Small intestine (tissue), 7 donors: ENCODE measurements at regions not wholly inside any gene's neighbourhood (a gene's known extent, or its start where the extent isn't known, plus 50 kb on each side); places are given as distances from the start of the nearest gene placed in this dataset.
A peak's percentile ranks its signal among the peaks of the same experiment; 100 is the strongest.

Source experiments
- DNase-seq, 2 donors: peaks; one replicate each; pipeline versions ENCODE4 v3.0.0 to v3.0.0-alpha.2; 2013
- FAIRE-seq: peaks from 2 replicates; lab custom pipeline; 2012; peaks lifted over from hg19 to GRCh38; lab: Jason Lieb, UNC
- H3K27ac ChIP-seq, 3 donors: one replicate each; pipeline ENCODE4 v1.5.1; 2013; ENCODE audit warnings: low read length in 2 of 3, mild to moderate bottlenecking in 2 of 3, control low read depth in 1 of 3, inconsistent platforms in 1 of 3, low read depth in 1 of 3, moderate library complexity in 1 of 3
- H3K27me3 ChIP-seq, 3 donors: one replicate each; pipeline ENCODE4 v1.6.1; 2013; ENCODE audit warnings: low read length in 3 of 3, inconsistent platforms in 1 of 3; ENCODE audit not compliant: control insufficient read depth in 3 of 3, insufficient read depth in 3 of 3
- H3K36me3 ChIP-seq, 3 donors: one replicate each; pipeline ENCODE4 v1.6.1; 2013; ENCODE audit warnings: low read length in 3 of 3, inconsistent platforms in 1 of 3, low read depth in 1 of 3, mild to moderate bottlenecking in 1 of 3, moderate library complexity in 1 of 3; ENCODE audit not compliant: control insufficient read depth in 3 of 3, insufficient read depth in 2 of 3
- H3K4me1 ChIP-seq, 3 donors: one replicate each; pipeline ENCODE4 v1.6.1; 2013; ENCODE audit warnings: low read length in 2 of 3, inconsistent platforms in 1 of 3, low read depth in 1 of 3, mild to moderate bottlenecking in 1 of 3, moderate library complexity in 1 of 3; ENCODE audit not compliant: control insufficient read depth in 3 of 3, insufficient read depth in 2 of 3
- H3K4me3 ChIP-seq, 3 donors: one replicate each; pipeline ENCODE4 v1.5.1; 2013; ENCODE audit warnings: low read length in 3 of 3, control low read depth in 1 of 3, inconsistent platforms in 1 of 3, low read depth in 1 of 3, mild to moderate bottlenecking in 1 of 3, moderate library complexity in 1 of 3
- H3K9me3 ChIP-seq, 2 donors: one replicate each; pipeline ENCODE4 v1.6.1; 2013; ENCODE audit warnings: low read depth in 1 of 2, low read length in 1 of 2; ENCODE audit not compliant: control insufficient read depth in 2 of 2, insufficient read depth in 1 of 2
- WGBS, 3 donors: extraction: QIAGEN DNeasy Blood & Tissue Kit; methylation state at CpG; one replicate each; pipeline ENCODE4 v1.1.7; 2013; 5-methylcytosine and 5-hydroxymethylcytosine counted together
- donor health status: healthy with polysubstance abuse.
- donor health status: control.
- donor health status: control.
- donor health status: Bipolar disorder and iron deficiency.
- donor health status: healthy.

DNA sequence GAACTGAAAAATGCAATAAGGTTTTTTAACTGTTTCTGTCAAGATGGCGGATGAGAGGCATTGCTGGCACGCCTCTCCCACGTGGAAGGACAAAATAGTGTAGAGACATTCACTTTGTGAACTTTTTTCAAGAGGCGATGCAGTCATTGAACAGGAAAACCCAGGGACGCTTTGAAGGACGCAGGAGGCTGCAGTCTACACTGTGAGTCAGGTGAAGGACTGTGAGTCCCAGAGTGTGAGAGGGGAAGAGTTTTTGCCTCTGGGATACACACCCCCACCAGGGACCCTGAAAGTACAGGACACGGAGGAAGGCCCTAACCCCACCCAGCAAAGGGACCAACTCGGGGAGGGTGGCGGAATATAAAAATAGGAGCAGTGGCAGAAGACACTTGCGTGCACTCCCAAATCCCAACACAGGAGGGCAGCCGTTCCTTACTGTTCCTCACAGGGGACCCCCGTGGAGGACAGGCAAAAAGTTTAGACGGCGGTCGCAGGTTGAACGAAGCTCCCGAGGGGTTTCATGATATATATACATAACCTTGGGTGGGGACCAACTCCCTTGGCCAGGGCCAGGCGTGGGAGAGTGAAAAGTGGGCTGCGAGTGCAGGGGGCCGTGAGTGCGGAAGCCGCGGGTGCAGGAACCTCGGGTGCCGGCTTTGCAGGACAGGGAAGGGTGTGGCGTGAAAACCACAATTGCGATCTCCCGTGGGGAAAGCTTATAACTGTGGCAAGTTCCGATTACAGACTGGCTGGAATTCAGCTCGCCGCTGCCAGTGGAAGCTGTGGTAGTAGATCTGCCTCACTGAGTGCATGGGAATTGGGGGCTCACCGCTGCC is 82.0 kb upstream of the ALOX12 start:
- no peak overlapping the region for H3K27ac ChIP-seq
- peaks cover 0 to 2% (median 0%) of the 10 kb centered on the region in 3 donors for H3K27me3 ChIP-seq
- H3K4me1 ChIP-seq: no peaks in the 10 kb centered on the region
- H3K9me3 ChIP-seq: peaks cover 0 to 10% of the 10 kb centered on the region in 2 donors
- no peak overlapping the region for H3K4me3 ChIP-seq
- DNase-seq (peak; percentile 33 to 39), FAIRE-seq (no peak)
- peaks cover 0 to under 1% (median 0%) of the 10 kb centered on the region in 3 donors for H3K36me3 ChIP-seq
- 35 to 39% (median 37%) methylated on average over 32 of the region's 32 CpGs for WGBS, 3 donors

DNA sequence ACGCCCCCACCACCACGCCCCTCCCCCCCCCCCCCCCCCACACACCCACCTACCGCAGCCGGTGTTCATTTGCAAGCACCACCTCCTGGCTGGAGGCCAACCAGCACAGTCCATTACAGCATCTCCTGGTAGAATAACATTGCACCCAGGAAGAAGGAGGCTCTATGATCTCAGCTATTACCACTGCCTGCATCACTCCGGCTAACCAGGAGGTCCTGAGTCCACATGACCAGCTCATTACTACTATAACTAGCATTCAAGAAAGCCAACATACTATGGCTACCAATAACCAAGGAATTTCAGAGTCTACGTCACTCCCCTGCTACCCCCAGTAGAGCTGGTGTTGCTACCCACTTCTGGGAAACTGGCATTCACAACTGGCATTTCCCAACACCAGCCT is 81.1 kb upstream of the ALOX12 start:
- no peaks in the 10 kb centered on the region for H3K36me3 ChIP-seq
- H3K4me1 ChIP-seq: no peaks in the 10 kb centered on the region
- no peak overlapping the region for H3K27ac ChIP-seq
- no peak overlapping the region for H3K4me3 ChIP-seq
- H3K27me3 ChIP-seq: peaks cover 0 to 2% (median 0%) of the 10 kb centered on the region in 3 donors
- peaks cover 0 to 10% of the 10 kb centered on the region in 2 donors for H3K9me3 ChIP-seq
- no peak for FAIRE-seq
- WGBS, 3 donors: 38 to 53% (median 39%) methylated on average over 4 to 6 of the region's 6 CpGs
- no peak for DNase-seq

DNA sequence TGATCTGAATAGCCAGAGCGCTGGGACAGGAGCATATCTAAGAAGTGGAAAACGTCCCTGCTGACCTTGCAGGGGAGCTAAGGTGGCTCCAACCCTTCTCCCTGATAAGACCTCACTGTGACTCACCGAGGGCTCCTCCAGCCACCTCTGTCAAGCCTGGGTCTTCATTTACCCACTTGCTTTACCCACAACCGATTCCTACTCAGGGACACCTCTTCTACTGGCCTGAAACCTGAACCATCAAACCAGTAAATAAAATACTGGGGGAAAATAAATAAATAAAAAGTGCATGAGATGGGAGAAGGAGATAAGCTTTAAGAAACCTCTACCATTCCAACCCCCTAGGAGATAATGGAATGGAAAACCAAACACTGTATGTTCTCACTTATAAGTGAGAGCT is 80.2 kb upstream of the ALOX12 start:
- 69 to 85% (median 70%) methylated on average over 4 of the region's 4 CpGs for WGBS, 3 donors

DNA sequence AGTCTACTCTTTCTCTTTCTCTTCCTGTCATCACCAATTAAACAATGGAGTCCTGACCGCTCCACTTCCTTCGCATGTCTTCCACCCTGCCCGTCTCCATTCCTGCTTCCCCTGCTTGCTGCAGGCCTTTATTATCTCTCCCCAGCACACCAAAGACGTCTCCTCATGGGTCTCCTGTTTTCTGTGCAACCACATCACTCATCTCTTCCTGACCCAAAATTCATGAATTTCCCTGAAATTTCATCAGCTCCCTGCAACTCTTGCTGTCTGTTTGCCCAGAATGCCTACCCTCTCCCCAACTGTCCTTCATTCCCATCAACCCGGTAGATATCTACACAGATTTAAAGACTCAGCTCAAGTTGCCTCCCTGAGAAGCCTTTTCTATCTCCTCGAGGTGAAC is 76.7 kb upstream of the ALOX12 start:
- Histone ChIP-seq H3K27ac (no peak overlapping the region), H3K9me3 (peaks cover 0 to 4% of the 10 kb centered on the region in 2 donors), H3K27me3 (no peaks in the 10 kb centered on the region), H3K36me3 (no peaks in the 10 kb centered on the region), H3K4me1 (no peaks in the 10 kb centered on the region), H3K4me3 (no peak overlapping the region)
- DNase-seq (no peak), FAIRE-seq (no peak)
- 78 to 82% (median 79%) methylated on average over 6 of the region's 6 CpGs for WGBS, 3 donors

More for the DNA sequence above, 80.2 kb upstream of the ALOX12 start:
- Histone ChIP-seq H3K27ac (no peak overlapping the region), H3K4me1 (no peaks in the 10 kb centered on the region), H3K9me3 (peaks cover 0 to 7% of the 10 kb centered on the region in 2 donors), H3K36me3 (no peaks in the 10 kb centered on the region), H3K27me3 (peaks cover 0 to 2% (median 0%) of the 10 kb centered on the region in 3 donors), H3K4me3 (no peak overlapping the region)
- FAIRE-seq: no peak
- DNase-seq: no peak

DNA sequence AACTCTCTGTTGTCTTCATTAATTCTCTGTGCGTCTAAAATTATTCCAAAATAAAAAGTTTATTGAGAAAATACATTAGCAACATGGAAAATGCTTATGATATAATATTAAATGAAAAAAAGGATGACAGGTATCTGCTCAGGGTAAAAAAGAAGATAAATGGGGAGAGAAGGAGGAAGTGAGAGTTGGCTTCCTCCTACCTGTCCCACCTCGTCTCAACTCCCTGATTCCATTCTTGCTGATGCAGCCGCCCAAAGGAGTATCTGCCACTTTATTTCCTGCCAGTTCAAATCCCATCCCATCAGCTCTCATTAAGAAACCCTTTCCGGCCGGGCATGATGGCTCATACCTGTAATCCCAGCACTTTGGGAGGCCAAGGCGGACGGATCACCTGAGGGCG is 72.5 kb upstream of the ALOX12 start:
- DNase-seq: no peak
- Histone ChIP-seq H3K4me1 (no peaks in the 10 kb centered on the region), H3K27ac (no peak overlapping the region), H3K4me3 (no peak overlapping the region), H3K36me3 (no peaks in the 10 kb centered on the region), H3K9me3 (no peaks in the 10 kb centered on the region), H3K27me3 (no peaks in the 10 kb centered on the region)
- FAIRE-seq: no peak
- 85 to 94% (median 91%) methylated on average over 8 of the region's 8 CpGs for WGBS, 3 donors

DNA sequence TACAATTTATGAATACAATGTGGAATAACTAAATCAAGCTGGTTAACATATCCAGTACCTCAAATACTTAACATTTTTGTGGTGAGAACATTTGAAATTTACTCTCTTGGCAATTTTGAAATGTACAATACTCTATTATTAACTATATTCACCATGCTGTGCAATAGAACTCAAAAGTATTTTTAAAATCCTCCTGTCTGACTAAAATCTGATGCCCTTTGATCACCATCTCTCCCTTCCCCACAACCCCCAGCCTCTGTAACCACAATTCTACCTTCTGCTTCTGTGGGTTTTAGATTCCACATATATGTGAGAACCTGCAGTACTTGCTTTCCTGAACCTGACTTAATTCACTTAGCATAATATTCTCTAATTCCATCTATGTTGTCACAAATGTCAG is 71.6 kb upstream of the ALOX12 start:
- Histone ChIP-seq H3K36me3 (no peaks in the 10 kb centered on the region), H3K4me1 (no peaks in the 10 kb centered on the region), H3K9me3 (no peaks in the 10 kb centered on the region), H3K27ac (no peak overlapping the region), H3K27me3 (no peaks in the 10 kb centered on the region), H3K4me3 (no peak overlapping the region)
- FAIRE-seq (no peak), DNase-seq (no peak)

DNA sequence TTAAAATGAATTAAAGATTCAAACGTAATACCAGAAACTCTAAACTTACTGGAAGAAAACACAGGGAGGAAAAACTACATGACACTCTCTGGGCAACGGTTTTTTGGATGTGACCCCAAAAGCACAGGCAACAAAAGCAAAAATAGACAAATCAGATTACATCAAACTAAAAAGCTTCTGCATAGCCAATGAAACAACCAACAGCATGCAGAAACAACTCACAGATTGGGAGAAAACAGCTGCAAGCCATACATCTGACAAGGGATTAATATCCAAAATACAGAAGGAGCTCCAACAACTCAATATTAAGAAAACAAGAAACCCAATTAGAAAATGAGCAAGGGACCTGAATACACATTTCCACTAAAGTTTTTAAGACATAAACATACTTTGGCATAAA is 69.2 kb upstream of the ALOX12 start:
- H3K9me3 ChIP-seq: no peaks in the 10 kb centered on the region
- no peaks in the 10 kb centered on the region for H3K27me3 ChIP-seq
- no peak overlapping the region for H3K27ac ChIP-seq
- no peaks in the 10 kb centered on the region for H3K36me3 ChIP-seq
- H3K4me3 ChIP-seq: no peak overlapping the region
- 60 to 80% (median 76%) methylated on average over 2 of the region's 2 CpGs for WGBS, 3 donors
- DNase-seq (no peak), FAIRE-seq (no peak)
- H3K4me1 ChIP-seq: no peaks in the 10 kb centered on the region

DNA sequence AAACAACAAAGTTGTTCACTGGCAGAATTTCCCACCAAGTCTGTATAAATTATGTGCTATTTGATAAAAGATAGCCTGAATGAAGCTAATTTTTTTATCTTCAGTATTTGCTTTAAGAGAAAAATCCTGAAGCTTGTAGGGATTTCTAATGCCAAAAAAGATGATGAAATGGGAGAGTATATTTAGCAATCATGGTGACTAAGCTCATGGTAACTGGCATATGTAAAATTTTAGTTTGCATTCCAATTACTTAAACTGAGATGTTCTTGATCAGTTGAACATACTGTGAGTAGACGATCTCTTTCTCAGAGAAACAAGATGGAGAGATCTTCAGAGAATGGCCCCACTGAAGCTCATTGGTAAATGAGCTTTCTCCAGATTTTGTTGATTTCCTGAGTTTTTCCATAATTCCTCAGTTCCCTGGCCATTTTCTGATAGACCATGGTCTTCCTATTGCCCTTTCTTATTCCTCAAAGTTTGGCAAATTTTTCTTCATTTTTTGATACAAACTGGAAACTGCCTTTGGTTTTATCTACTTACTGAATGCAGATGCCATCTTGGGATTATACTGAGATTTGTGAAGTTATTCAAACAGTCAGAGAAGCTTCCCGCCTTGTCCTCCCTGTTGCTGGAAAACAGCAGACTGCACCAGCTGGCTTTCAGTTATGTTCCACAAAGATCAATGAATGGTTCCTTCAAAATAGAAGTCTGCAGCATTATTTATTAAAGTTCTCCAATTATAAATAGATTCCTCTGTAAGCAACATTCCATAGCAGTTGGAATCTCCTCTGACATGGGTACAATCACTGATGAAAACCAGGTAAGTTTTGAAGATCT is 68.3 kb upstream of the ALOX12 start:
- no peaks in the 10 kb centered on the region for H3K4me1 ChIP-seq
- H3K27ac ChIP-seq: no peak overlapping the region
- FAIRE-seq: no peak
- H3K27me3 ChIP-seq: no peaks in the 10 kb centered on the region
- no peak overlapping the region for H3K4me3 ChIP-seq
- no peaks in the 10 kb centered on the region for H3K9me3 ChIP-seq
- H3K36me3 ChIP-seq: no peaks in the 10 kb centered on the region
- 65 to 96% (median 83%) methylated on average over 2 of the region's 2 CpGs for WGBS, 3 donors
- DNase-seq: no peak
